ENCODE measurements at regions not wholly inside any gene's neighbourhood (a gene's known extent, or its start where the extent isn't known, plus 50 kb on each side); places are given as distances from the start of the nearest gene placed in this dataset.

DNA sequence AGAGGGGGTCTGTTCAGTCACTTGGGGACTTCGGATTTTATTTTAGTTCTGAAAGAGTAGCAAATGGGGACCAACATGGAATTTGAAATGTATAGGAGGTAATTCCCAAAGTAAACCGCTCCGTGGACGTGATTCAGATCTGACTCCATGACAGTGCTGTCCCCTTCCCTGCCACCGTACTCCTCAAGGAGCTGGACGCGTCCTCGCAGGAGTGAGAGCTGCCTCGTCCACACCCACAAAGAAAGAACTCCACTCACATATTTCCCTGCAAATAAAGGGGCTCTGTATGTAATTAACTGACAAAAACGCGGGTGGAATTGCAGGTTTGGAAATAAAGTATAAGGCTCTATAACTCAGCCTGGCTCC is 183.6 kb downstream of the ETS2 start:
- no peak for DNase-seq (ENCODE audit: extremely low spot score)
- ChIA-PET POLR2A (no interaction called here), CTCF (interaction anchor here (1.0 to 1.3 kb wide), 3 partner anchors 17 to 33 kb away, joined by 3 read pairs; no protein-coding TSS in a partner anchor)
- TF ChIP-seq, protein P1, sequence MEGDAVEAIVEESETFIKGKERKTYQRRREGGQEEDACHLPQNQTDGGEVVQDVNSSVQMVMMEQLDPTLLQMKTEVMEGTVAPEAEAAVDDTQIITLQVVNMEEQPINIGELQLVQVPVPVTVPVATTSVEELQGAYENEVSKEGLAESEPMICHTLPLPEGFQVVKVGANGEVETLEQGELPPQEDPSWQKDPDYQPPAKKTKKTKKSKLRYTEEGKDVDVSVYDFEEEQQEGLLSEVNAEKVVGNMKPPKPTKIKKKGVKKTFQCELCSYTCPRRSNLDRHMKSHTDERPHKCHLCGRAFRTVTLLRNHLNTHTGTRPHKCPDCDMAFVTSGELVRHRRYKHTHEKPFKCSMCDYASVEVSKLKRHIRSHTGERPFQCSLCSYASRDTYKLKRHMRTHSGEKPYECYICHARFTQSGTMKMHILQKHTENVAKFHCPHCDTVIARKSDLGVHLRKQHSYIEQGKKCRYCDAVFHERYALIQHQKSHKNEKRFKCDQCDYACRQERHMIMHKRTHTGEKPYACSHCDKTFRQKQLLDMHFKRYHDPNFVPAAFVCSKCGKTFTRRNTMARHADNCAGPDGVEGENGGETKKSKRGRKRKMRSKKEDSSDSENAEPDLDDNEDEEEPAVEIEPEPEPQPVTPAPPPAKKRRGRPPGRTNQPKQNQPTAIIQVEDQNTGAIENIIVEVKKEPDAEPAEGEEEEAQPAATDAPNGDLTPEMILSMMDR (IDR thresholded peaks at IDR 0.05; ENCODE audit: control extremely low read depth, extremely low read depth, low read depth, missing control alignments), result no peak

DNA sequence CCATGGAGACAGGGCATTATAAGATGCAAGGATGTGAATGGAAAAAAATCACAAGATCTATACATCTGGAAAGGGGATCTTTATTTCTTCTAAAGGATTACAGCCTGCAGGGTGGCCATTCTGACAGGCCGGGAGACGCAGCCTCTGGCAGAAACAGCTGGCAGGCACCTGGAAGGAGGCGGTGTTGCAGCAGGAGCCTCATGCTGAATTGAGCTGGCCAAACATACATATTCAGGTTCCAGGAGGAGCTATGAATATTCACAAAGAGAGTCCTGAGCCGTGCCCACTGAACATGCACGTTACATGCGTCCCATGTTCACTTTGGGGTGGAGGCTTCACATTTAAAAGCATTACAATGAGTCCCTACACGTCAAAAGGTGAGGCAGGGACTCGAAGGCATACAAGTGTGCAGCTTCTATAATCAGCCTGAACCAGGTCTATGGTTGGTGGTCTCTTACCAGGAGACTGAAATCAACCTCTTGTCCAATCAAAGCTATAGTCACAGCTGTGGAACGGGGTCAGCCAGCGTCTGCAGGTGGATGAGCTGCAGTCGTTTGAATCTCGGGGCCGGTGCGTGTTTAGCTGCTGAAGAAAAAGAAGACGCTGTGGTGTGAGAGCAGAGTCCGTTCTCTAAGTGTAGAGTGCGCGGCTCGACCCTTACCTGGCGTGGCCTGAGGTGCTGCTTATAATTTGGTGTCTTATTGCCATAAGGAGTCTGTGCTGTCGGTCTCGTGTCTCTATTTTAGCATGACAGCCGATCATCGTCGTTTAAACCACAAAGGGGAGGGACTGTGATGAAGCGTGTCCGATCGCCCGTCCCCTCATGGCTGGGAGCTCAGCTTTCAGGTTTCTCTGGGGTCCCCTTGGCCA is 183.0 kb downstream of the ETS2 start:
- CTCF ChIA-PET, result interaction anchor here (1.0 to 1.3 kb wide), 2 partner anchors 18 to 23 kb away, joined by 3 read pairs; no protein-coding TSS in a partner anchor
- POLR2A ChIA-PET, result no interaction called here
- TF ChIP-seq, protein P1 (IDR thresholded peaks at IDR 0.05; ENCODE audit: control extremely low read depth, extremely low read depth, low read depth, missing control alignments), result no peak
- DNase-seq (ENCODE audit: extremely low spot score), result no peak

DNA sequence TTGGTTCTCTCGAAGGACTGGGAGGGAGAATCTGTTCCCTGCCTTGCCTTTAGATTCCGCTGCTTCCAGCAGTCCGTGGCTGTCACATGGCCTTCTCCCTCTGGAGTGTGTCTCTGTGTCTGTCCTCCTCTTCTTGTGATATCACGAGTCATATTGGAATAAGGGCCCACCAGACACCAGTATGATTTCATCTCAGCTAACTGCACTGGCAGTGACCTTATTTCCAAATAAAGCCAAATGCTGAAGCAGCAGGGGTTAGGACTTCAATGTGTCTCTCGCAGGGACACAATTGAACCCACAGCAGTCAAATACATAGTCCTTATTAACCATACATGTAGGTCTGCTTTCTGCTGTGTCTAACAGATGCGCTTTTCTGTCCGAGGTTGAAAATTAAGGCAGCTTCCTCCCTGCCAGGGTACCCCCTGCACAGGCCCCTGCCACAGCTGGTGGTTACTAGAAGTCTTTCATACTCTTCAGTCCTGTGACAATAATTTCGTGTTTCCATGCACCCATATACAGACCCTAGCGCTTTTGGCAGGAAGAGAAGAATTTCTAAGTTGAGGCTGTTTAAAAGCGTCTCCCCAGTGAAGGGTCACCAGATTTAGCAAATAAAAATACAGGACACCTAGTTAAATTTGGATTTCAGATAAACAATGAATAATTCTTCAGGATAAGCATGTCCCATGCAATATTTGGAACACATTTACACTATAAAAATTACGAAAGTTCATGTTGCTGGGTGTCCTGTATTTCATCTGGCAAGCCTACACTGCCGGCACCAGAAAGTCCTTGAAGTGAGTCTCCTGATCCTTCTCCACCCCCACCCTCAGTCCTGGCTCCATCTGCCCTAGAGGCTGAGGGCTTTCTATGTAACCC is 182.1 kb downstream of the ETS2 start:
- DNase-seq (ENCODE audit: extremely low spot score), result no peak
- TF ChIP-seq, protein P1 (IDR thresholded peaks at IDR 0.05; ENCODE audit: control extremely low read depth, extremely low read depth, low read depth, missing control alignments), result no peak
- POLR2A ChIA-PET, result no interaction called here
- CTCF ChIA-PET, result no interaction called here

DNA sequence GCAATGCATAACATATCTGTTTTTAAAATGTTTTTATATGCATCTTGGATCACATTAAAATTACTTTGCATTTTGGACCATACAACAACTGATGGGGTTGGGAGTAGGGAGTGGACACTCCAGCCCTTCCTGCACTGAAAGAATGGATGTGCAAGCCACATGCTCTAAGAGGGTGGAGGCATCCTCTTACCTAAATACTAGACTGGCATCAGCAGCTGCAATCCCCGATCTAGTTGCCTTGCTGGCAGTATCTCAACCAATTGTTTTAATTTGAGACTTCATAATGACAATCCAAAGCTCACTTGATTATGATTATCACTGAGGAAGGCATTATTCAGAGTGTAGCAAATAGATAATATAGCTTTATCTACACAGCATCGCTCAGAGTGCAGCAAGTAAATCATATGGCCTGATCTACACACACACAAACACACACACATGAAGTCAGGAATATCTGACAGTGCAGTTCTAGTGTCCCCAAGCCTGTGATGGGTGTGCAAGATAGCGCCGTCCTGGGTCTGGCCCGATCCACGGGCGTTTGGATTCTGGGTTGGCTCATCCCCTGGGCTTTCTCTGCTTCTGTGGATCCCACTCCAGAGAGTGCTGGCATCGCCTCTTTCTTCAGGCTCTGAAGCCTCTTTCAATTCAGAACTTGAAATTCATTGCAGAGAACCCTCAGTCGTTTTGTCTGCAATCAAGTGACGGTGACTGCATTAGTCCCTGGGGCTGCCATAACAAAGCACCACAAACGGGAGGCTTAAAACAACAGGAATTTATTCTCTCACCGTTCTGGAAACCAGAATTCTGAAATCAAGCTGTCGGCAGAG is 181.3 kb downstream of the ETS2 start:
- POLR2A ChIA-PET, result no interaction called here
- no peak for DNase-seq (ENCODE audit: extremely low spot score)
- CTCF ChIA-PET, result no interaction called here
- TF ChIP-seq, protein P1 (IDR thresholded peaks at IDR 0.05; ENCODE audit: control extremely low read depth, extremely low read depth, low read depth, missing control alignments), result no peak

DNA sequence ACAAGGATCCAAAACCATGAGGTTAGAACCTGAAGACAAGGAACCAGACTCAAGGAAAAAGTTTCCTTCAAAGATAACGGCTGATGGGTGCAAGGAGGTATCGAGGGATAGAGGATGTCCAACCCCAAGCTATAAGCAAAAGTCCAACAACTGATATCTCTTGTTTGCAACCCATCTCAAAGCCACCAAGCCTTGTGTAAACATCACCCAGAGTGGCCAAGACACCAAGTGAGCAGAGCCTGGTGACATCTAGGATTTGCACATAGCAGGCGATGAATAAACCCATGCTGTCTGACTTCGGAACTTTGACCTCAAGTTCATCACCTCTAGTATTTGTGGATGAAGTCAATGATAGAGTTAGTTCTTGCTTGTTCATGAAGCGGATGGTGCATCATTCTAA is 180.7 kb downstream of the ETS2 start:
- DNase-seq (ENCODE audit: extremely low spot score), result no peak
- TF ChIP-seq, protein P1 (IDR thresholded peaks at IDR 0.05; ENCODE audit: control extremely low read depth, extremely low read depth, low read depth, missing control alignments), result no peak
- ChIA-PET POLR2A (no interaction called here), CTCF (no interaction called here)
